ENCODE measurements at regions not wholly inside any gene's neighbourhood (a gene's known extent, or its start where the extent isn't known, plus 50 kb on each side); places are given as distances from the start of the nearest gene placed in this dataset.

- TF ChIP-seq POLR2AphosphoS5 (IDR thresholded peaks at IDR 0.05): no peak
- TF ChIP-seq, protein P1, sequence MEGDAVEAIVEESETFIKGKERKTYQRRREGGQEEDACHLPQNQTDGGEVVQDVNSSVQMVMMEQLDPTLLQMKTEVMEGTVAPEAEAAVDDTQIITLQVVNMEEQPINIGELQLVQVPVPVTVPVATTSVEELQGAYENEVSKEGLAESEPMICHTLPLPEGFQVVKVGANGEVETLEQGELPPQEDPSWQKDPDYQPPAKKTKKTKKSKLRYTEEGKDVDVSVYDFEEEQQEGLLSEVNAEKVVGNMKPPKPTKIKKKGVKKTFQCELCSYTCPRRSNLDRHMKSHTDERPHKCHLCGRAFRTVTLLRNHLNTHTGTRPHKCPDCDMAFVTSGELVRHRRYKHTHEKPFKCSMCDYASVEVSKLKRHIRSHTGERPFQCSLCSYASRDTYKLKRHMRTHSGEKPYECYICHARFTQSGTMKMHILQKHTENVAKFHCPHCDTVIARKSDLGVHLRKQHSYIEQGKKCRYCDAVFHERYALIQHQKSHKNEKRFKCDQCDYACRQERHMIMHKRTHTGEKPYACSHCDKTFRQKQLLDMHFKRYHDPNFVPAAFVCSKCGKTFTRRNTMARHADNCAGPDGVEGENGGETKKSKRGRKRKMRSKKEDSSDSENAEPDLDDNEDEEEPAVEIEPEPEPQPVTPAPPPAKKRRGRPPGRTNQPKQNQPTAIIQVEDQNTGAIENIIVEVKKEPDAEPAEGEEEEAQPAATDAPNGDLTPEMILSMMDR (IDR thresholded peaks at IDR 0.05): no peak
- TF ChIP-seq POLR2A (IDR thresholded peaks at IDR 0.05): no peak
Observed at GRCh38 chr5:4995014-4995413, 145.1 kb upstream of the ADAMTS16 start.
